HL-60/S4 (cell line): ENCODE measurements at regions not wholly inside any gene's neighbourhood (a gene's known extent, or its start where the extent isn't known, plus 50 kb on each side); places are given as distances from the start of the nearest gene placed in this dataset.

Source experiments
- in situ Hi-C: fragments of 300-500 bp; cut with MboI; formaldehyde crosslinking; loops from 2 replicates; pipeline ENCODE4 v1.14.3; 2022; ENCODE audit warnings: low sequenced_read_pairs

GRCh38 chr17:77479372-77480198, 338.8 kb downstream of the SEC14L1 start:
- in situ Hi-C loops: no loop called here

- in situ Hi-C loops: no loop called here
These were observed 339.4 kb downstream of the SEC14L1 start for GRCh38 chr17:77480199-77480508.

- in situ Hi-C loops: no loop called here
These were observed 339.9 kb downstream of the SEC14L1 start for GRCh38 chr17:77480509-77481215.

GRCh38 chr17:77481476-77482374, 341.0 kb downstream of the SEC14L1 start:
- in situ Hi-C loops: no loop called here

- in situ Hi-C loops: no loop called here
These were observed 341.8 kb downstream of the SEC14L1 start for GRCh38 chr17:77482375-77483127.

GRCh38 chr17:77483128-77483598, 342.4 kb downstream of the SEC14L1 start:
- in situ Hi-C loops: no loop called here

GRCh38 chr17:77484111-77484510, 343.3 kb downstream of the SEC14L1 start:
- in situ Hi-C loops: no loop called here

GRCh38 chr17:77485089-77485833, 344.5 kb downstream of the SEC14L1 start:
- in situ Hi-C loops: no loop called here

- in situ Hi-C loops: no loop called here
These were observed 346.5 kb downstream of the SEC14L1 start for GRCh38 chr17:77487211-77487629.

GRCh38 chr17:77487677-77488530, 347.1 kb downstream of the SEC14L1 start:
- in situ Hi-C loops: no loop called here

GRCh38 chr17:77488531-77489238, 347.9 kb downstream of the SEC14L1 start:
- in situ Hi-C loops: no loop called here

GRCh38 chr17:77489239-77489892, 348.6 kb downstream of the SEC14L1 start:
- in situ Hi-C loops: no loop called here

- in situ Hi-C loops: loop anchor here (5.0 kb wide), 1 partner anchor 158 kb away; no protein-coding TSS in a partner anchor
These were observed 349.1 kb downstream of the SEC14L1 start for GRCh38 chr17:77489893-77490255.

- in situ Hi-C loops: loop anchor here (5.0 kb wide), 1 partner anchor 158 kb away; no protein-coding TSS in a partner anchor
These were observed 349.8 kb downstream of the SEC14L1 start for GRCh38 chr17:77490361-77491183.

- in situ Hi-C loops: loop anchor here (5.0 kb wide), 1 partner anchor 160 kb away; no protein-coding TSS in a partner anchor
These were observed 351.2 kb downstream of the SEC14L1 start for GRCh38 chr17:77491921-77492445.
